ENCODE measurements at regions not wholly inside any gene's neighbourhood (a gene's known extent, or its start where the extent isn't known, plus 50 kb on each side); places are given as distances from the start of the nearest gene placed in this dataset.

DNA sequence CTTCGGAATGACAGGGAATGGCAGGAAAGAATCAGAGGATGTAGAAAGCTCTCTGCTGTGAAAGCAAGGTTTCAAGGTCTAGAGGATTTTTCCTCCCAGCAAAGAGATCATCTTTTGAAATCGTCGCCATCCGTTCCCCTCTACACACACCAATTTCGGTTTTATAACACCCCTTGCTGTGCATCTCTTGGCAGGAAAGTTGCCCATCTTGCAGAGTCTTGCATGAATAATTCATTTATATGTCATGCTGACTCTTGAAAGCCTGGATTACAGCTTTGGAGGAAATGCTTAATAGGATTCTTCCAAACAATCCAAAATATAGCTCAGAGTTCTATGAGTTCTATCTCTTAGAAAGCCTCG lies 262.7 kb downstream of the CHL1 start:
- Mint-ChIP-seq H3K27ac (no peak overlapping the region), H3K9me3 (peaks cover 0 to 19% (median 0%) of the 10 kb centered on the region in 9 donors), H3K36me3 (no peaks in the 10 kb centered on the region), H3K4me1 (no peaks in the 10 kb centered on the region), H3K4me3 (no peak overlapping the region), H3K27me3 (peaks cover 0 to 3% (median 0%) of the 10 kb centered on the region in 5 donors)
- DNase-seq (no peak), ATAC-seq (no peak)
- POLR2A ChIA-PET = no interaction called here

GRCh38 chr3:461006-461405 lies 264.4 kb downstream of the CHL1 start:
- no peak overlapping the region for H3K27ac Mint-ChIP-seq
- H3K36me3 Mint-ChIP-seq = no peaks in the 10 kb centered on the region
- peaks cover 0 to 3% (median 0%) of the 10 kb centered on the region in 5 donors for H3K27me3 Mint-ChIP-seq
- no peaks in the 10 kb centered on the region for H3K4me1 Mint-ChIP-seq
- H3K4me3 Mint-ChIP-seq = no peak overlapping the region
- DNase-seq = no peak
- no peak for ATAC-seq
- POLR2A ChIA-PET = no interaction called here
- peaks cover 0 to 19% (median 0%) of the 10 kb centered on the region in 9 donors for H3K9me3 Mint-ChIP-seq

GRCh38 chr3:462851-463250 lies 266.3 kb downstream of the CHL1 start:
- Mint-ChIP-seq H3K27me3 (peaks cover 0 to 7% (median 0%) of the 10 kb centered on the region in 5 donors), H3K4me1 (peaks cover 0 to 2% (median 0%) of the 10 kb centered on the region in 4 donors), H3K36me3 (no peaks in the 10 kb centered on the region), H3K9me3 (peaks cover 0 to 28% (median 0%) of the 10 kb centered on the region in 9 donors), H3K4me3 (no peak overlapping the region), H3K27ac (no peak overlapping the region)
- POLR2A ChIA-PET = no interaction called here
- no peak for DNase-seq
- ATAC-seq = no peak

- ATAC-seq = no peak
- peaks cover 0 to 7% (median 0%) of the 10 kb centered on the region in 5 donors for H3K27me3 Mint-ChIP-seq
These were observed 267.0 kb downstream of the CHL1 start for GRCh38 chr3:463252-464192.

GRCh38 chr3:464255-464654 lies 267.7 kb downstream of the CHL1 start:
- peaks cover 0 to 7% (median 0%) of the 10 kb centered on the region in 5 donors for H3K27me3 Mint-ChIP-seq
- no peak overlapping the region for H3K27ac Mint-ChIP-seq
- ATAC-seq (no peak), DNase-seq (no peak)
- H3K9me3 Mint-ChIP-seq = peaks cover 0 to 28% (median 4%) of the 10 kb centered on the region in 9 donors
- no peaks in the 10 kb centered on the region for H3K36me3 Mint-ChIP-seq
- no peak overlapping the region for H3K4me3 Mint-ChIP-seq
- POLR2A ChIA-PET = no interaction called here
- H3K4me1 Mint-ChIP-seq = peaks cover 0 to 2% (median 0%) of the 10 kb centered on the region in 4 donors

More at GRCh38 chr3:463252-464192, 267.0 kb downstream of the CHL1 start:
- Mint-ChIP-seq H3K36me3 (no peaks in the 10 kb centered on the region), H3K9me3 (peaks cover 0 to 28% (median 0%) of the 10 kb centered on the region in 9 donors), H3K27ac (no peak overlapping the region), H3K4me1 (peaks cover 0 to 2% (median 0%) of the 10 kb centered on the region in 4 donors), H3K4me3 (no peak overlapping the region)
- POLR2A ChIA-PET = no interaction called here
- DNase-seq = no peak

- Mint-ChIP-seq H3K27ac (no peak overlapping the region), H3K4me3 (no peak overlapping the region), H3K27me3 (peaks cover 0 to 7% (median 0%) of the 10 kb centered on the region in 5 donors), H3K36me3 (no peaks in the 10 kb centered on the region), H3K9me3 (peaks cover 0 to 26% (median 11%) of the 10 kb centered on the region in 9 donors), H3K4me1 (peaks cover 0 to 2% (median 0%) of the 10 kb centered on the region in 4 donors)
- DNase-seq (no peak), ATAC-seq (no peak)
- POLR2A ChIA-PET = no interaction called here
These were observed 271.6 kb downstream of the CHL1 start for GRCh38 chr3:468172-468571.

DNA sequence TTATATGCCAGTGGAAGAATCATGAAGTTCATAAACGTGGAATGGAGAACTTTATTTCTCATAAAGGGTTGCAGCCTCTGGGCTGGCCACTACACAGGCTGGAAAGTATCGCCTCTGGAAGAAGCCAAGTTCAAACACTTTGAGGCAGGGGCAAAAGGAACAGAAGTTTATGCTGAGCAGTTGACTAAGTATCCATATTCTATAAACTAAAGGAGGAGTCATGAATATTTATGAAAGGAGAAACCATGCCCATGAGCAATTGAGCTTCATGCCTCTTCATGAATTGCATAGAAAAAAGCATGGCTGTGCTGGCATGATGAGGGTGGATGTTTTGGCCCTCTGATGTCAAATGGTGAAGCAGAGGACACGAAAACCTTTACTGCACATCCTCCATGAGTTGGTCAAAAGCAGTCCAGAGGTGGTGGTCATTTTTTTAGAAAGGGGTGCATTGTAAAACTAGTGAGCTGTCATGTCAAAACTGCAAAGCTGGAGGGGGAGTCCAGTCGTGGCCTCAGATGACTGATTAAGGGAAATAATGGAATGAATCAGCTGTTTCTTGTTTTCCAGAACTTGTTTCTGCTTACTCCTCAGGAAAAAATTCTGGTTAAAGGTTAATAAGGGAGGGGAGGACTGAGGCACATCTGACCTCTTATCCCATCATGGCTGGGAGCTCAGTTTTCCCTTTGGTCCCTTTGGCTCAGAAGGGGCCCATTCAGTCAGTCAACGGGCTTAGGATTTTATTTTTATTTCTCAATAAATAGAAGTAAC lies 276.7 kb downstream of the CHL1 start:
- DNase-seq (no peak), ATAC-seq (no peak)
- Mint-ChIP-seq H3K36me3 (peaks cover 0 to 10% (median 0%) of the 10 kb centered on the region in 3 donors), H3K27me3 (peaks cover 0 to 2% (median 0%) of the 10 kb centered on the region in 5 donors), H3K9me3 (peaks cover 2 to 53% (median 23%) of the 10 kb centered on the region in 9 donors), H3K27ac (no peak overlapping the region), H3K4me3 (no peak overlapping the region), H3K4me1 (no peaks in the 10 kb centered on the region)
- POLR2A ChIA-PET = no interaction called here

DNA sequence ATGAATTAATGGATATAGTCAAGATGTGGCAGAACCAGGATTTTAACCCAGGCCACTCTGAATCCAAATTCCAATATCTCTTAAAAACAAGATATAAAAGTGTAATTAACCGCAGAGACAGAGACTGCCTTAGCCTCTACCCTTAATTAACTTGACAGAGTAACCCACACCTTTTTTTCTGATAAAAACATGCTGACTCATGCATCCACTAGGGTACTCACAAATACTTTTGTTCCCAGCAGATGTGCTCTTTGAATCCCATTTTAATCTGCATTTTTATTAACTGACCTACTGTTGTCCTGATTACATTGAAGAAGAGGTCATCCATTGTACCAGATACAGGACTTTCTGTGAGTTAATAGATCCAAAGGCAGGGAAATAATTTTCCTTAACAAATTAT lies 278.3 kb downstream of the CHL1 start:
- peaks cover 2 to 48% (median 26%) of the 10 kb centered on the region in 9 donors for H3K9me3 Mint-ChIP-seq
- ATAC-seq (no peak), DNase-seq (no peak)
- H3K27me3 Mint-ChIP-seq = no peaks in the 10 kb centered on the region
- no peak overlapping the region for H3K4me3 Mint-ChIP-seq
- no peaks in the 10 kb centered on the region for H3K4me1 Mint-ChIP-seq
- POLR2A ChIA-PET = no interaction called here
- H3K27ac Mint-ChIP-seq = no peak overlapping the region
- peaks cover 0 to 10% (median 0%) of the 10 kb centered on the region in 3 donors for H3K36me3 Mint-ChIP-seq

DNA sequence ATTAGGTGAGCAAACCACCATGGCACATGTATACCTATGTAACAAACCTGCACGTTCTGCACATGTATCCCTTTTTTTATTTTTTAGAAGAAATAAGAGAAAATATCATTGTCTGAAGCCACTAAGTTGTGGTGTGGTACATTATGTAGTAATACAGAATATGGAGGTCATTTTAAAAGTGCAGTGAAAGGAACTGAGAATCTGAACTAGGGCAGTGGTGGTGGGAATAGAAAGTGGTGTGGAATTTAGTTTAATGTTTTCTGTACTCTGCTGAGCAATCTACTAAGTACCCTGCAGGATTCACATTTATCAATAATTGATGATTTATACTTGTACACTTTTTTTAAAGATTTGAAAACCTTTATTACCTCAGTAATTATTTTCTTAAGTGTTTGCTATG lies 283.5 kb downstream of the CHL1 start:
- Mint-ChIP-seq H3K36me3 (peaks cover 0 to 6% (median 0%) of the 10 kb centered on the region in 3 donors), H3K4me1 (no peaks in the 10 kb centered on the region), H3K27ac (no peak overlapping the region), H3K4me3 (no peak overlapping the region), H3K9me3 (peaks cover 0 to 42% (median 13%) of the 10 kb centered on the region in 9 donors), H3K27me3 (no peaks in the 10 kb centered on the region)
- no peak for DNase-seq
- POLR2A ChIA-PET = no interaction called here
- no peak for ATAC-seq

DNA sequence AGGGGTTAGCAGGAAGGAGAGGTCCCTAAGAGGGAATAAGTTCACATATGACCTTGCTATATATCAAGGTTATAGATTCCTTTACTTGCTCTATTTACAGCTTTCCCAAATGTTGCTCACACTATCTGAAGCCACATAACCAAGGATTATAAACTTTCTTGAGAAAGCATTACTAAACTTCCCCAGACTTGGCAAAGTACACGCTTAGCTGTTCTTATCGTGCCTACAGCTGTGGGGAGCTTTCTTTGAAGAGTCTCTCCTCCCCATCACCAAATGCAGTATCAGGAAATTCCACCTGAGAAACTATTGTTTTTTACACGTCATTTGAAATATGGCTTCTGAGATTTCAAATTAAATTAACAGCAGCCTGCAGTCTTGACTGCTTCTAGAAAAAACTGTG lies 284.5 kb downstream of the CHL1 start:
- no peaks in the 10 kb centered on the region for H3K27me3 Mint-ChIP-seq
- no peak for DNase-seq
- H3K27ac Mint-ChIP-seq = no peak overlapping the region
- no peak for ATAC-seq
- H3K4me1 Mint-ChIP-seq = no peaks in the 10 kb centered on the region
- H3K9me3 Mint-ChIP-seq = peaks cover 0 to 38% (median 17%) of the 10 kb centered on the region in 9 donors
- H3K36me3 Mint-ChIP-seq = peaks cover 0 to 6% (median 0%) of the 10 kb centered on the region in 3 donors
- POLR2A ChIA-PET = no interaction called here
- H3K4me3 Mint-ChIP-seq = no peak overlapping the region

GRCh38 chr3:481680-482079 lies 285.1 kb downstream of the CHL1 start:
- H3K36me3 Mint-ChIP-seq = peaks cover 0 to 6% (median 0%) of the 10 kb centered on the region in 3 donors
- POLR2A ChIA-PET = no interaction called here
- H3K9me3 Mint-ChIP-seq = peaks cover 0 to 34% (median 13%) of the 10 kb centered on the region in 9 donors
- H3K27me3 Mint-ChIP-seq = no peaks in the 10 kb centered on the region
- no peaks in the 10 kb centered on the region for H3K4me1 Mint-ChIP-seq
- DNase-seq (no peak), ATAC-seq (no peak)
- no peak overlapping the region for H3K4me3 Mint-ChIP-seq
- no peak overlapping the region for H3K27ac Mint-ChIP-seq

GRCh38 chr3:482479-482878 lies 285.9 kb downstream of the CHL1 start:
- Mint-ChIP-seq H3K4me3 (no peak overlapping the region), H3K27me3 (no peaks in the 10 kb centered on the region), H3K4me1 (no peaks in the 10 kb centered on the region), H3K36me3 (peaks cover 0 to 6% (median 0%) of the 10 kb centered on the region in 3 donors), H3K27ac (no peak overlapping the region), H3K9me3 (peaks cover 0 to 27% (median 11%) of the 10 kb centered on the region in 9 donors)
- ATAC-seq (no peak), DNase-seq (no peak)
- POLR2A ChIA-PET = no interaction called here

DNA sequence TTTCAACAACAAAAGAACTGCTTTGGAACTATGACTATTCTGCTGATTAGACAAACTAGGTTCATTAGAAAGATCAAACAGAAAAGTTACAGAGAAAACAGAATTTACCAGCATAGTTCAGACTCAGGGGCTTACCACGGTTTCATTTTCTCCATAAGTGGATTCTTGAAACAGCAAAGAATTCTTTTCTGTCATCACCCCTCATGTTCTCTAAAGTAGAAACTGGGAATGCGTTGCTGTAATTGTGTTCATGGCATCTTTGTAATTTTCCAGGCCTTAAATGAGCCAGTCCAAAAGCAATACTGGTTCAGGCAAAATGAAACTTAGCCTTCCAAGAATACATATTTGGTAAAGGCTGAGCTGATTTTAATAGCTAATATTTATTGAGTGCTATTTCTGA lies 287.8 kb downstream of the CHL1 start:
- H3K4me1 Mint-ChIP-seq = no peaks in the 10 kb centered on the region
- no peak overlapping the region for H3K4me3 Mint-ChIP-seq
- POLR2A ChIA-PET = no interaction called here
- H3K27me3 Mint-ChIP-seq = no peaks in the 10 kb centered on the region
- H3K27ac Mint-ChIP-seq = no peak overlapping the region
- ATAC-seq (no peak), DNase-seq (no peak)
- peaks cover 0 to 11% (median 3%) of the 10 kb centered on the region in 9 donors for H3K9me3 Mint-ChIP-seq
- H3K36me3 Mint-ChIP-seq = no peaks in the 10 kb centered on the region

All from naive thymus-derived CD8-positive, alpha-beta T cell (primary cell).